ENCODE measurements at regions not wholly inside any gene's neighbourhood (a gene's known extent, or its start where the extent isn't known, plus 50 kb on each side); places are given as distances from the start of the nearest gene placed in this dataset.

- TF ChIP-seq TAF7 (optimal IDR thresholded peaks at IDR 0.05; ENCODE audit: borderline replicate concordance, low read depth, low read length), result no peak
- TF ChIP-seq RXRA (IDR thresholded peaks at IDR 0.05; ENCODE audit: insufficient read depth, low read depth, low read length), result no peak
- no peak for TF ChIP-seq SUZ12 (IDR thresholded peaks at IDR 0.05; ENCODE audit: low read length)
Observed at GRCh38 chr12:115740586-115741155, 536.8 kb downstream of the MED13L start (continued).

All from H1 (cell line).